A549 (cell line): ENCODE measurements at regions not wholly inside any gene's neighbourhood (a gene's known extent, or its start where the extent isn't known, plus 50 kb on each side); places are given as distances from the start of the nearest gene placed in this dataset.

Experiments used
- CTCF ChIP-seq: fragments of >200 bp; sonication (Bioruptor Twin); formaldehyde crosslinking; IDR thresholded peaks from 3 replicates; pipeline ENCODE4 v1.5.1; 2016
- JUNB ChIP-seq: fragments of >200 bp; sonication (Bioruptor Twin); formaldehyde crosslinking; IDR thresholded peaks from 2 replicates; pipeline ENCODE4 v1.6.1; 2016
- POLR2A ChIP-seq: IDR thresholded peaks from 2 replicates; pipeline ENCODE4 v1.6.1; 2012; ENCODE audit warnings: mild to moderate bottlenecking, low read length
- POLR2AphosphoS2 ChIP-seq: conservative IDR thresholded peaks from 2 replicates; pipeline ENCODE4 v1.6.1; 2012; ENCODE audit warnings: low read length, improper control_type of control experiment, inconsistent platforms
- USF2 ChIP-seq: fragments of 450-650 bp; IDR thresholded peaks from 2 replicates; pipeline ENCODE4 v1.6.1; 2014; ENCODE audit warnings: antibody characterized with exemption

GRCh38 chr13:73622381-73622780 lies 511.8 kb downstream of the KLF12 start:
- no peak for TF ChIP-seq CTCF
- TF ChIP-seq USF2, result no peak
- TF ChIP-seq JUNB, result no peak
- no peak for TF ChIP-seq POLR2AphosphoS2
- no peak for TF ChIP-seq POLR2A
